ENCODE measurements at regions not wholly inside any gene's neighbourhood (a gene's known extent, or its start where the extent isn't known, plus 50 kb on each side); places are given as distances from the start of the nearest gene placed in this dataset.

DNA sequence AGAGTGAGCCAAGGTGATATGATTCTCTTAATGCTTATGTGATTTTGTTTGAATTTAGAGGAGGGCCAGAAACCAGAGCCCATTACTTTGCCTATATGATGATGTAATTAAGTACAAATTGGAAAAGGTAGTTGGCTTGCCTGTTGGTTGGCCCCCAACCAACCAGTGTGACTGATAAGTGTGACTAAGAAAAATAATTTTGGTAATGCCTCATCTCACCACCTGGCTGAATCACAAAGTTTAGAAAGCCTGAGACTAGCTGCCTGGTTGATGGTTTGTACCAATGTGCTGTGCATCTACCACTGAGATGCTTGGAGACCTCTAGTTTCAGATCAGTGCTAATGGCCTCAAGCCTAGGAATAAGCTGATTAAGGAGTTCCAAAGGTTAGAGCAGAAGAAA lies 338.7 kb downstream of the CDH2 start:
- no peak overlapping the region for H3K4me3 Mint-ChIP-seq
- H3K4me3 ChIP-seq (ENCODE audit: low read length) = no peak overlapping the region
- H3K27ac ChIP-seq (ENCODE audit: low read depth, low read length) = no peak overlapping the region
- H3K9me3 Mint-ChIP-seq = peaks cover 0 to 21% (median 8%) of the 10 kb centered on the region in 11 donors
- H3K27me3 ChIP-seq (ENCODE audit: control insufficient read depth in 2 of 2, insufficient read depth in 2 of 2, low read length in 2 of 2) = no peaks in the 10 kb centered on the region
- H3K36me3 Mint-ChIP-seq = no peaks in the 10 kb centered on the region
- H3K36me3 ChIP-seq (ENCODE audit: control insufficient read depth in 2 of 3, insufficient read depth in 3 of 3, low read length in 3 of 3) = no peaks in the 10 kb centered on the region
- H3K9me3 ChIP-seq (ENCODE audit: control insufficient read depth in 2 of 3, low read length in 3 of 3) = peaks cover 0 to 4% (median 0%) of the 10 kb centered on the region in 3 experiments
- H3K4me1 ChIP-seq (ENCODE audit: control insufficient read depth in 2 of 2, insufficient read depth in 2 of 2, low read length in 2 of 2) = no peaks in the 10 kb centered on the region
- CTCF ChIA-PET = no interaction called here
- intact Hi-C loops (cut with micrococcal nuclease) = no loop called here
- POLR2A ChIA-PET = no interaction called here
- H3K27ac Mint-ChIP-seq = no peak overlapping the region
- no peaks in the 10 kb centered on the region for H3K27me3 Mint-ChIP-seq
- DNase-seq = no peak
- H3K4me1 Mint-ChIP-seq = no peaks in the 10 kb centered on the region
- ATAC-seq = no peak

GRCh38 chr18:27826101-27826500 lies 350.8 kb downstream of the CDH2 start:
- Histone ChIP-seq H3K9me3 (ENCODE audit: control insufficient read depth in 2 of 3, low read length in 3 of 3) (peaks cover 0 to 3% (median 0%) of the 10 kb centered on the region in 3 experiments), H3K36me3 (ENCODE audit: control insufficient read depth in 2 of 3, insufficient read depth in 3 of 3, low read length in 3 of 3) (no peaks in the 10 kb centered on the region), H3K27me3 (ENCODE audit: control insufficient read depth in 2 of 2, insufficient read depth in 2 of 2, low read length in 2 of 2) (no peaks in the 10 kb centered on the region), H3K4me3 (ENCODE audit: low read length) (no peak overlapping the region), H3K4me1 (ENCODE audit: control insufficient read depth in 2 of 2, insufficient read depth in 2 of 2, low read length in 2 of 2) (no peaks in the 10 kb centered on the region), H3K27ac (ENCODE audit: low read depth, low read length) (no peak overlapping the region)
- no peak for ATAC-seq
- ChIA-PET CTCF (no interaction called here), POLR2A (no interaction called here)
- DNase-seq = no peak
- H3K27ac Mint-ChIP-seq = no peak overlapping the region
- H3K27me3 Mint-ChIP-seq = no peaks in the 10 kb centered on the region
- H3K36me3 Mint-ChIP-seq = peaks cover 0 to 4% (median 0%) of the 10 kb centered on the region in 5 donors
- H3K4me3 Mint-ChIP-seq = no peak overlapping the region
- H3K9me3 Mint-ChIP-seq = peaks cover 3 to 27% (median 10%) of the 10 kb centered on the region in 11 donors
- intact Hi-C loops (cut with micrococcal nuclease) = no loop called here
- no peaks in the 10 kb centered on the region for H3K4me1 Mint-ChIP-seq

GRCh38 chr18:27825689-27826088 lies 351.2 kb downstream of the CDH2 start:
- Histone ChIP-seq H3K27ac (ENCODE audit: low read depth, low read length) (no peak overlapping the region), H3K4me3 (ENCODE audit: low read length) (no peak overlapping the region), H3K36me3 (ENCODE audit: control insufficient read depth in 2 of 3, insufficient read depth in 3 of 3, low read length in 3 of 3) (no peaks in the 10 kb centered on the region), H3K4me1 (ENCODE audit: control insufficient read depth in 2 of 2, insufficient read depth in 2 of 2, low read length in 2 of 2) (no peaks in the 10 kb centered on the region), H3K9me3 (ENCODE audit: control insufficient read depth in 2 of 3, low read length in 3 of 3) (peaks cover 0 to 3% (median 0%) of the 10 kb centered on the region in 3 experiments), H3K27me3 (ENCODE audit: control insufficient read depth in 2 of 2, insufficient read depth in 2 of 2, low read length in 2 of 2) (no peaks in the 10 kb centered on the region)
- ChIA-PET POLR2A (no interaction called here), CTCF (no interaction called here)
- Mint-ChIP-seq H3K27me3 (no peaks in the 10 kb centered on the region), H3K27ac (no peak overlapping the region), H3K9me3 (peaks cover 3 to 27% (median 9%) of the 10 kb centered on the region in 11 donors), H3K36me3 (peaks cover 0 to 4% (median 0%) of the 10 kb centered on the region in 5 donors), H3K4me1 (no peaks in the 10 kb centered on the region), H3K4me3 (no peak overlapping the region)
- intact Hi-C loops (cut with micrococcal nuclease) = no loop called here
- DNase-seq (no peak), ATAC-seq (no peak)

GRCh38 chr18:27824841-27825681 lies 351.9 kb downstream of the CDH2 start:
- ChIA-PET CTCF (no interaction called here), POLR2A (no interaction called here)
- no peak overlapping the region for H3K4me3 Mint-ChIP-seq
- Histone ChIP-seq H3K27me3 (ENCODE audit: control insufficient read depth in 2 of 2, insufficient read depth in 2 of 2, low read length in 2 of 2) (no peaks in the 10 kb centered on the region), H3K9me3 (ENCODE audit: control insufficient read depth in 2 of 3, low read length in 3 of 3) (peaks cover 0 to 3% (median 0%) of the 10 kb centered on the region in 3 experiments), H3K4me1 (ENCODE audit: control insufficient read depth in 2 of 2, insufficient read depth in 2 of 2, low read length in 2 of 2) (no peaks in the 10 kb centered on the region), H3K4me3 (ENCODE audit: low read length) (no peak overlapping the region), H3K27ac (ENCODE audit: low read depth, low read length) (no peak overlapping the region), H3K36me3 (ENCODE audit: control insufficient read depth in 2 of 3, insufficient read depth in 3 of 3, low read length in 3 of 3) (no peaks in the 10 kb centered on the region)
- ATAC-seq = no peak
- no peaks in the 10 kb centered on the region for H3K4me1 Mint-ChIP-seq
- no peaks in the 10 kb centered on the region for H3K27me3 Mint-ChIP-seq
- H3K27ac Mint-ChIP-seq = no peak overlapping the region
- no peak for DNase-seq
- intact Hi-C loops (cut with micrococcal nuclease) = no loop called here
- H3K36me3 Mint-ChIP-seq = peaks cover 0 to 4% (median 0%) of the 10 kb centered on the region in 5 donors
- H3K9me3 Mint-ChIP-seq = peaks cover 3 to 22% (median 9%) of the 10 kb centered on the region in 11 donors

GRCh38 chr18:27824275-27824674 lies 352.7 kb downstream of the CDH2 start:
- Histone ChIP-seq H3K27ac (ENCODE audit: low read depth, low read length) (no peak overlapping the region), H3K9me3 (ENCODE audit: control insufficient read depth in 2 of 3, low read length in 3 of 3) (peaks cover 0 to 3% (median 0%) of the 10 kb centered on the region in 3 experiments), H3K36me3 (ENCODE audit: control insufficient read depth in 2 of 3, insufficient read depth in 3 of 3, low read length in 3 of 3) (no peaks in the 10 kb centered on the region), H3K4me3 (ENCODE audit: low read length) (no peak overlapping the region), H3K4me1 (ENCODE audit: control insufficient read depth in 2 of 2, insufficient read depth in 2 of 2, low read length in 2 of 2) (no peaks in the 10 kb centered on the region), H3K27me3 (ENCODE audit: control insufficient read depth in 2 of 2, insufficient read depth in 2 of 2, low read length in 2 of 2) (no peaks in the 10 kb centered on the region)
- Mint-ChIP-seq H3K9me3 (peaks cover 3 to 24% (median 11%) of the 10 kb centered on the region in 11 donors), H3K4me1 (no peaks in the 10 kb centered on the region), H3K36me3 (peaks cover 0 to 4% (median 0%) of the 10 kb centered on the region in 5 donors), H3K27me3 (no peaks in the 10 kb centered on the region), H3K4me3 (no peak overlapping the region), H3K27ac (no peak overlapping the region)
- ATAC-seq = no peak
- no peak for DNase-seq
- intact Hi-C loops (cut with micrococcal nuclease) = no loop called here
- CTCF ChIA-PET = no interaction called here
- POLR2A ChIA-PET = no interaction called here

DNA sequence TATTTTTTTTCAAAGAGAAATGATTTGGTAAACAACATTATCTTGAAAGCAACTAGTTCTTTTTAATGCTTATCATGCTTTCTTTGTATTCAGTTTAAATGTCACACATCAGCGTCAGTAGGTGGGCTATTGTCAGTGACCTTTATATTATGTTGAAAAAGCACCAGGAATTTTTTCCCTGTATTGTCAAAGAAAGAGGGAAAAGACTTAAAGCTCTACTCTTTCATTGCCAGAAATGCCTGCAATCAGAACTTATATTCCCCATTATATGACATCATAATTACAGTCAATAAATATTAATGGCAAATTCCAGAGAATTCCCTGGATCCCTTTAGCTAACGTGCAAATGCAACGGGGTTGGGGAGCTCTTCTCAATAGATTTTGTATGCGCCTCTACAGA lies 353.9 kb downstream of the CDH2 start:
- peaks cover 0 to 4% (median 0%) of the 10 kb centered on the region in 5 donors for H3K36me3 Mint-ChIP-seq
- POLR2A ChIA-PET = no interaction called here

DNA sequence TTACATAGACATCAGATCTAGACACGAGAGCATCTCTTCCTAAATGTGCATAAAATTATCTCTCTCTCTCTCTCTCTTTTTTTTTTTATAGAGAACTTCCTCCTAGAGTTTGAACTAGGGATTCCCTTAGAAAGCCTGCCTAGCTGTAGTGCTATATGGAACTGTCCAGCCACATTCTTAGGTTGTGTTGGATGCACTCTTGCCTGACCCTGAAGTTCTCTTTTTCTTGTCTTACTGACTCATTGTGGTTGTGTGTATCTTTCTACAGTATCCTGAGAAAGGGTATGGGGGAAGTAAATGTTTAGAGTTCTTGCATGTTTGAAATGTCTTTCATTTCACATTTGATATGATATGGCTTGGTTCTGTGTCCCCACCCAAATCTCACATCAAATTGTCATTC lies 368.2 kb downstream of the CDH2 start:
- Histone ChIP-seq H3K27me3 (ENCODE audit: control insufficient read depth in 2 of 2, insufficient read depth in 2 of 2, low read length in 2 of 2) (no peaks in the 10 kb centered on the region), H3K4me3 (ENCODE audit: low read length) (no peak overlapping the region), H3K9me3 (ENCODE audit: control insufficient read depth in 2 of 3, low read length in 3 of 3) (no peaks in the 10 kb centered on the region), H3K4me1 (ENCODE audit: control insufficient read depth in 2 of 2, insufficient read depth in 2 of 2, low read length in 2 of 2) (no peaks in the 10 kb centered on the region), H3K36me3 (ENCODE audit: control insufficient read depth in 2 of 3, insufficient read depth in 3 of 3, low read length in 3 of 3) (no peaks in the 10 kb centered on the region), H3K27ac (ENCODE audit: low read depth, low read length) (no peak overlapping the region)
- ChIA-PET POLR2A (no interaction called here), CTCF (no interaction called here)
- no peak for ATAC-seq
- Mint-ChIP-seq H3K36me3 (no peaks in the 10 kb centered on the region), H3K4me3 (no peak overlapping the region), H3K27me3 (no peaks in the 10 kb centered on the region), H3K27ac (no peak overlapping the region), H3K4me1 (no peaks in the 10 kb centered on the region), H3K9me3 (peaks cover 0 to 13% (median 4%) of the 10 kb centered on the region in 11 donors)
- no peak for DNase-seq
- intact Hi-C loops (cut with micrococcal nuclease) = no loop called here

More for the DNA sequence above, 353.9 kb downstream of the CDH2 start:
- H3K27ac ChIP-seq (ENCODE audit: low read depth, low read length) = no peak overlapping the region
- DNase-seq = no peak
- H3K27me3 ChIP-seq (ENCODE audit: control insufficient read depth in 2 of 2, insufficient read depth in 2 of 2, low read length in 2 of 2) = no peaks in the 10 kb centered on the region
- Mint-ChIP-seq H3K4me1 (no peaks in the 10 kb centered on the region), H3K9me3 (peaks cover 4 to 26% (median 9%) of the 10 kb centered on the region in 11 donors), H3K27ac (no peak overlapping the region), H3K27me3 (no peaks in the 10 kb centered on the region), H3K4me3 (no peak overlapping the region)
- H3K4me3 ChIP-seq (ENCODE audit: low read length) = no peak overlapping the region
- intact Hi-C loops (cut with micrococcal nuclease) = no loop called here
- no peak for ATAC-seq
- H3K4me1 ChIP-seq (ENCODE audit: control insufficient read depth in 2 of 2, insufficient read depth in 2 of 2, low read length in 2 of 2) = no peaks in the 10 kb centered on the region
- H3K9me3 ChIP-seq (ENCODE audit: control insufficient read depth in 2 of 3, low read length in 3 of 3) = peaks cover 0 to 3% (median 0%) of the 10 kb centered on the region in 3 experiments
- CTCF ChIA-PET = no interaction called here
- H3K36me3 ChIP-seq (ENCODE audit: control insufficient read depth in 2 of 3, insufficient read depth in 3 of 3, low read length in 3 of 3) = no peaks in the 10 kb centered on the region

All from naive thymus-derived CD4-positive, alpha-beta T cell (primary cell).